Upper lobe of left lung (tissue), 6 donors: ENCODE measurements at regions not wholly inside any gene's neighbourhood (a gene's known extent, or its start where the extent isn't known, plus 50 kb on each side); places are given as distances from the start of the nearest gene placed in this dataset.

Experiments used
- ATAC-seq, 2 donors: fragments of 200-7000 bp; cut with Tn5 transposase; one replicate each; pipeline ENCODE4 v1.9.1; 2022; ENCODE audit warnings: mild to moderate bottlenecking in 2 of 2, moderate library complexity in 2 of 2; ENCODE audit not compliant: low FRiP score in 2 of 2
- DNase-seq, 2 donors: peaks; one replicate each; pipeline ENCODE4 v3.0.0-alpha.2; 2019 to 2020
- H3K27ac ChIP-seq, 4 donors: fragments of 200-600 bp; sonication (generic); one replicate each; pipeline ENCODE4 v1.5.1; 2016 to 2019
- H3K27me3 ChIP-seq, 4 donors: fragments of 200-600 bp; sonication (generic); one replicate each; pipeline ENCODE4 v1.5.1; 2017 to 2019
- H3K36me3 ChIP-seq, 4 donors: fragments of 200-600 bp; sonication (generic); one replicate each; pipeline ENCODE4 v1.5.1; 2016 to 2019
- H3K4me1 ChIP-seq, 4 donors: fragments of 200-600 bp; sonication (generic); one replicate each; pipeline ENCODE4 v1.5.1; 2018 to 2019
- H3K4me3 ChIP-seq, 4 donors: fragments of 200-600 bp; sonication (generic); one replicate each; pipeline ENCODE4 v1.5.1; 2017 to 2019; ENCODE audit warnings: mild to moderate bottlenecking in 2 of 4, moderate library complexity in 1 of 4
- H3K9me3 ChIP-seq, 4 donors: fragments of 200-600 bp; sonication (generic); one replicate each; pipeline ENCODE4 v1.5.1; 2018 to 2019
- EP300 ChIP-seq, 4 donors: sonication (generic); formaldehyde crosslinking; IDR thresholded peaks; one replicate each; pipeline ENCODE4 v1.5.1; 2017; ENCODE audit warnings: antibody characterized with exemption in 4 of 4, control low read depth in 2 of 4
- POLR2A ChIP-seq, 4 donors: fragments of 450-650 bp; IDR thresholded peaks; one replicate each; pipeline ENCODE4 v1.5.1; 2016 to 2017; ENCODE audit warnings: antibody characterized with exemption in 4 of 4, mild to moderate bottlenecking in 2 of 4
- POLR2AphosphoS5 ChIP-seq, 2 donors: sonication (generic); formaldehyde crosslinking; IDR thresholded peaks; one replicate each; pipeline ENCODE4 v1.5.1; 2017; ENCODE audit warnings: antibody characterized with exemption in 2 of 2
- WGBS, 2 donors: methylation state at CpG; one replicate each; pipeline ENCODE4 v1.1.5; 2017 to 2018; 5-methylcytosine and 5-hydroxymethylcytosine counted together
- TF ChIP-seq, protein P1 (sequence below), 6 experiments: fragments of 450-650 bp in 4 of 6; fragments of 200-600 bp in 2 of 6; sonication (generic) in 2 of 6; IDR thresholded peaks; one replicate each; pipeline ENCODE4 v1.5.1; 2016 to 2019; ENCODE audit warnings: antibody characterized with exemption in 6 of 6
- donor health status: DM: no; HTN: no; CAD: no; lungs with moderate emphysema.
- donor health status: DM: no; HTN: yes; CAD: no; lungs with severe emphysema.

DNA sequence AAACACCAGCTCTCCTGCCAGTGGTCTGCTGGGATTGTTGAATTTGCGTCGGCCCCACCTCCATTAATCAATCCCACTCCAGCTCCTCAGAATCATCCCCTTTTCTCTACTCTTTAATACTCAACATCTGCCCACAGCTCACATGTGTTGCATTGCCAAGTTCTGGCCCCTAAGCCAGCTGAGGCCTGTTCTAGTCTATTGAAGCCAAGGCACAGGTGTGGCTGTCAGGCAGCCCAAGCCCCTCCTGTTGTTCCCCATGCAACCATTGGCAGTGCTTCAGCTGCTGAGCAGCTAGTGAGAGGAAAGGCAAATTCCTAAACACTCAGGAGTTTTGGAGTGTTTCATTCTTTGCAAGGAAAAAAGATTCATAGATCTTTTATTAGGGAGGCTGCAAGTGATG lies 128.0 kb upstream of the NT5E start:
- peak in 1 of 2 donors; percentile 38 for ATAC-seq

DNA sequence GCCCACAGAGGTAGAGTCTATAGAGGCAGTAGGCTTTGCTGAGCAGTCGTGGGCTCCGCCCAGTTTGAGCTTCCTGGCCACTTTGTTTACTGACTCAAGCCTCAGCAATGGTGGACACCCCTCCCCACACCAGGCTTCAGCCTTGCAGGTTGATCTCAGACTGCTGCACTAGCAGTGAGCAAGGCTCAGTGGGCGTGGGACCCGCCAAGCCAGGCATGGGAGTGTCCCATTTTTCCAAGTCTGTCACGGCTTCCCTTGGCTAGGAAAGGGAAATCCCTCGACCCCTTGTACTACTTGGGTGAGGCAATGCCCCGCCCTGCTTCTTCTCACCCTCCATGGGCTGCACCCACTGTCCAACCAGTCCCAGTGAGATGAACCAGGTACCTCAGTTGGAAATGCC lies 135.3 kb upstream of the NT5E start:
- Histone ChIP-seq H3K4me3 (no peak overlapping the region), H3K4me1 (no peaks in the 10 kb centered on the region), H3K9me3 (peaks cover 0 to 9% (median 4%) of the 10 kb centered on the region in 4 donors), H3K36me3 (no peaks in the 10 kb centered on the region), H3K27ac (no peak overlapping the region), H3K27me3 (no peaks in the 10 kb centered on the region)
- DNase-seq (peak in 1 of 2 donors; percentile 22), ATAC-seq (no peak)
- WGBS, 2 donors: 69 to 83% methylated on average over 7 of the region's 7 CpGs
- TF ChIP-seq POLR2AphosphoS5 (IDR thresholded peaks at IDR 0.05) (no peak), EP300 (IDR thresholded peaks at IDR 0.05) (no peak), POLR2A (IDR thresholded peaks at IDR 0.05) (no peak)
- TF ChIP-seq, protein P1, sequence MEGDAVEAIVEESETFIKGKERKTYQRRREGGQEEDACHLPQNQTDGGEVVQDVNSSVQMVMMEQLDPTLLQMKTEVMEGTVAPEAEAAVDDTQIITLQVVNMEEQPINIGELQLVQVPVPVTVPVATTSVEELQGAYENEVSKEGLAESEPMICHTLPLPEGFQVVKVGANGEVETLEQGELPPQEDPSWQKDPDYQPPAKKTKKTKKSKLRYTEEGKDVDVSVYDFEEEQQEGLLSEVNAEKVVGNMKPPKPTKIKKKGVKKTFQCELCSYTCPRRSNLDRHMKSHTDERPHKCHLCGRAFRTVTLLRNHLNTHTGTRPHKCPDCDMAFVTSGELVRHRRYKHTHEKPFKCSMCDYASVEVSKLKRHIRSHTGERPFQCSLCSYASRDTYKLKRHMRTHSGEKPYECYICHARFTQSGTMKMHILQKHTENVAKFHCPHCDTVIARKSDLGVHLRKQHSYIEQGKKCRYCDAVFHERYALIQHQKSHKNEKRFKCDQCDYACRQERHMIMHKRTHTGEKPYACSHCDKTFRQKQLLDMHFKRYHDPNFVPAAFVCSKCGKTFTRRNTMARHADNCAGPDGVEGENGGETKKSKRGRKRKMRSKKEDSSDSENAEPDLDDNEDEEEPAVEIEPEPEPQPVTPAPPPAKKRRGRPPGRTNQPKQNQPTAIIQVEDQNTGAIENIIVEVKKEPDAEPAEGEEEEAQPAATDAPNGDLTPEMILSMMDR (IDR thresholded peaks at IDR 0.05): no peak

More for the DNA sequence above, 128.0 kb upstream of the NT5E start:
- Histone ChIP-seq H3K9me3 (peaks cover 0 to 9% (median 4%) of the 10 kb centered on the region in 4 donors), H3K27me3 (no peaks in the 10 kb centered on the region), H3K27ac (no peak overlapping the region), H3K36me3 (no peaks in the 10 kb centered on the region), H3K4me1 (no peaks in the 10 kb centered on the region), H3K4me3 (no peak overlapping the region)
- WGBS, 2 donors: 81 to 98% methylated on average over 2 of the region's 2 CpGs
- no peak for DNase-seq
- TF ChIP-seq POLR2AphosphoS5 (IDR thresholded peaks at IDR 0.05) (no peak), POLR2A (IDR thresholded peaks at IDR 0.05) (no peak), EP300 (IDR thresholded peaks at IDR 0.05) (no peak)

DNA sequence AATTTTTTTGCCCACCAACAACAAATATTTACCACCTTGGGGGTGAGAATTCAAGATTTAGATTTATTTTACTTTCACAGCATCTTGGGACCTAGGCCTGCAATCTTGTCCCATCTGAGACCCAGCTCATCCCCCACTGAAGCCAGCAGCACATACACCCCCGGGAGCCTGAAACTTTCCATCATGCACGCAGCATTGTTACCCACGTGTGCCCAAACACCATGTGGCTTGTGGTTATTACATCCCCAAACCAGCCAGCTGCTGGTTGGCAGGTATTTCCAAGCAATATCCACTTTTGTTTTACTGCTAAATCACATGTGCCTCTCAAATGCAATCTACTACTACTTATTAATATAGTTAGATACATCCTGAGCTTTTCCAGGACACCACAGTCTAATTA lies 149.3 kb upstream of the NT5E start:
- 72 to 83% methylated on average over 3 of the region's 3 CpGs for WGBS, 2 donors
- ATAC-seq: no peak
- H3K9me3 ChIP-seq: no peaks in the 10 kb centered on the region
- H3K36me3 ChIP-seq: no peaks in the 10 kb centered on the region
- TF ChIP-seq, protein P1 (IDR thresholded peaks at IDR 0.05): no peak
- TF ChIP-seq POLR2AphosphoS5 (IDR thresholded peaks at IDR 0.05): no peak
- TF ChIP-seq EP300 (IDR thresholded peaks at IDR 0.05): no peak
- no peak for TF ChIP-seq POLR2A (IDR thresholded peaks at IDR 0.05)
- H3K4me1 ChIP-seq: no peaks in the 10 kb centered on the region
- H3K27ac ChIP-seq: no peak overlapping the region
- no peak overlapping the region for H3K4me3 ChIP-seq
- no peaks in the 10 kb centered on the region for H3K27me3 ChIP-seq
- no peak for DNase-seq

DNA sequence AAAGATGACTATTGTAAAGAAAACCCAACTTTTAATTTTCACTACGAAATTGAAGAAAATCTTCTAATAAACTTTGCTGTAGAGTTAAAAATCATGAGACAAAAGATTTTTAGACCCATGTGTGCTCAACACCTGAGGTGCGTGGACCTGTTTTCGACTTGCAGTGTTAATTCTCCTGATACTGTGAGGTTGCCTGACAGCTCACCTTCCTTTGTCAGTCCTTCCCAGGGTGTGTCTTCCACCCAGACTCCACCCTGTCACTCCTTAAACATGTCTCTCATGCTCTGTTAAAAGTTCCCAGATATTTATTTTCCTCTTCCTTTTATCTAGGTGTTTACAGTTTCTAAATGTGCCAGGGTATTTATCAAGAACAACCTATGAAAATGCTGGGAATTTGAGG lies 151.3 kb upstream of the NT5E start:
- Histone ChIP-seq H3K4me3 (no peak overlapping the region), H3K9me3 (no peaks in the 10 kb centered on the region), H3K36me3 (no peaks in the 10 kb centered on the region), H3K27me3 (no peaks in the 10 kb centered on the region), H3K27ac (no peak overlapping the region), H3K4me1 (no peaks in the 10 kb centered on the region)
- no peak for TF ChIP-seq POLR2AphosphoS5 (IDR thresholded peaks at IDR 0.05)
- TF ChIP-seq, protein P1 (IDR thresholded peaks at IDR 0.05): no peak
- TF ChIP-seq POLR2A (IDR thresholded peaks at IDR 0.05): no peak
- no peak for TF ChIP-seq EP300 (IDR thresholded peaks at IDR 0.05)
- DNase-seq (no peak), ATAC-seq (no peak)
- WGBS, 2 donors: 60 to 71% methylated on average over 3 of the region's 3 CpGs

DNA sequence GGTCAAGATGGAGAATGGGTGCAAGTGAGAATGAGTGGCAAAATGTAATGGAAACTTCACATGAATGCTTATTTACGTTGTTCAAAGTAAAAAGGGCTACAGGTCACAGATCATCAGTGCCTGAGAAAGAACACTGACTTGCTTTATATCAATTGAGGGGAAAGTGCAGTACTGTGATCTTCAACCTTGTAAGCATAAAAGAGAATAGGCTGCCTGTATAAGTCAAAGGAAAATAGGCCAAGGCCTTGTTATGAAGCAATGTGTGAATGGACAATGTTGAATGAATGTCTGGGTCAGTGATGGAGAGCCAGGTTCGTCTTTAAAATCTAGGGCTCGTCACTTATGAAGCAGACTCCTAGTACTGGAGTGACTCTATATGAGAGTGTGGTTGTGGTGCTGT lies 158.6 kb upstream of the NT5E start:
- ATAC-seq: no peak

DNA sequence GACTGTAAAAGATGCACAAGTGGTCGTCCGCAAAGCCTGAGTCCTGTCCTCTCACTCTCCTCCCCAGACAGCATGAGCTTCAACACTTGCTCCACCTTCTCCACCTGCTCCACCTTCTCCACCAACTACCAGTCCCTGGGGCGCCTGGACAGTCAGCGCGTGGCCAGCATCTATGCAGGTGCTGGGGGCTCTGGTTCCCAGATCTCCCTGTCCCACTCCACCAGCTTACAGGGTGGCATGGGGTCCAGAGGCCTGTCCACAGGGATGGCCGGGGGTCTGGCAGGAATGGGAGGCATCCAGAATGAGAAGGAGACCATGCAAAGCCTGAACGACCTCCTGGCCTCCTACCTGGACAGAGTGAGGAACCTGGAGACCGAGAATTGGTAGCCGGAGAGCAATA lies 162.2 kb upstream of the NT5E start:
- Histone ChIP-seq H3K4me3 (no peak overlapping the region), H3K27ac (no peak overlapping the region), H3K27me3 (no peaks in the 10 kb centered on the region), H3K4me1 (no peaks in the 10 kb centered on the region), H3K36me3 (no peaks in the 10 kb centered on the region), H3K9me3 (peaks cover 0 to 3% (median 0%) of the 10 kb centered on the region in 4 donors)
- DNase-seq: peak in 1 of 2 donors; percentile 47
- ATAC-seq: no peak
- WGBS, 2 donors: 84 to 87% methylated on average over 9 of the region's 9 CpGs
- no peak for TF ChIP-seq POLR2AphosphoS5 (IDR thresholded peaks at IDR 0.05)
- TF ChIP-seq POLR2A (IDR thresholded peaks at IDR 0.05): no peak
- TF ChIP-seq EP300 (IDR thresholded peaks at IDR 0.05): no peak
- TF ChIP-seq, protein P1 (IDR thresholded peaks at IDR 0.05): no peak

More for the DNA sequence above, 158.6 kb upstream of the NT5E start:
- no peak for DNase-seq
- H3K36me3 ChIP-seq: no peaks in the 10 kb centered on the region
- WGBS, 2 donors: 81 to 94% methylated on average over 3 of the region's 3 CpGs
- no peak overlapping the region for H3K27ac ChIP-seq
- TF ChIP-seq POLR2AphosphoS5 (IDR thresholded peaks at IDR 0.05): no peak
- no peaks in the 10 kb centered on the region for H3K27me3 ChIP-seq
- H3K4me1 ChIP-seq: no peaks in the 10 kb centered on the region
- H3K4me3 ChIP-seq: no peak overlapping the region
- peaks cover 0 to 3% (median 0%) of the 10 kb centered on the region in 4 donors for H3K9me3 ChIP-seq
